Mesenteric fat pad (tissue), 1 donor: ENCODE measurements at regions not wholly inside any gene's neighbourhood (a gene's known extent, or its start where the extent isn't known, plus 50 kb on each side); places are given as distances from the start of the nearest gene placed in this dataset.
A peak's percentile ranks its signal among the peaks of the same experiment; 100 is the strongest.

ENCODE experiments used
- DNase-seq: peaks from one replicate; pipeline ENCODE4 v3.0.0-alpha.2; 2020; ENCODE audit warnings: low spot score
- donor health status: DM: yes; HTN: yes; CAD: no.

- DNase-seq: peak; percentile 76
These were observed 884.7 kb downstream of the BRD1 start for GRCh38 chr22:48942698-48943566.

GRCh38 chr22:48941903-48942575 lies 885.6 kb downstream of the BRD1 start:
- DNase-seq: peak; percentile 68

- peak; percentile 62 for DNase-seq
These were observed 886.4 kb downstream of the BRD1 start for GRCh38 chr22:48941033-48941902.

GRCh38 chr22:48940266-48941032 lies 887.2 kb downstream of the BRD1 start:
- DNase-seq: peak; percentile 39

- peak; percentile 59 for DNase-seq
These were observed 888.0 kb downstream of the BRD1 start for GRCh38 chr22:48939441-48940265.

GRCh38 chr22:48938741-48939140 lies 888.9 kb downstream of the BRD1 start:
- DNase-seq: peak; percentile 53

- DNase-seq: no peak
These were observed 890.5 kb downstream of the BRD1 start for GRCh38 chr22:48937032-48937639.

- no peak for DNase-seq
These were observed 891.3 kb downstream of the BRD1 start for GRCh38 chr22:48936391-48936790.

GRCh38 chr22:48934446-48934845 lies 893.2 kb downstream of the BRD1 start:
- DNase-seq: no peak

- no peak for DNase-seq
These were observed 896.2 kb downstream of the BRD1 start for GRCh38 chr22:48931452-48931851.

GRCh38 chr22:48929276-48929790 lies 898.3 kb downstream of the BRD1 start:
- no peak for DNase-seq

- no peak for DNase-seq
These were observed 900.1 kb downstream of the BRD1 start for GRCh38 chr22:48927591-48927990.

GRCh38 chr22:48926643-48927042 lies 901.0 kb downstream of the BRD1 start:
- DNase-seq: no peak

- DNase-seq: no peak
These were observed 901.5 kb downstream of the BRD1 start for GRCh38 chr22:48926136-48926535.

GRCh38 chr22:48925450-48925849 lies 902.2 kb downstream of the BRD1 start:
- no peak for DNase-seq

GRCh38 chr22:48923996-48924395 lies 903.7 kb downstream of the BRD1 start:
- DNase-seq: no peak

- DNase-seq: no peak
These were observed 904.4 kb downstream of the BRD1 start for GRCh38 chr22:48923165-48923865.

GRCh38 chr22:48921411-48921903 lies 906.2 kb downstream of the BRD1 start:
- peak; percentile 78 for DNase-seq
